GM12864 (cell line): ENCODE measurements at regions not wholly inside any gene's neighbourhood (a gene's known extent, or its start where the extent isn't known, plus 50 kb on each side); places are given as distances from the start of the nearest gene placed in this dataset.

ENCODE experiments used
- DNase-seq: peaks from one replicate; pipeline ENCODE4 v3.0.0-alpha.2; 2011; ENCODE audit warnings: low read depth
- H3K4me3 ChIP-seq: 2 replicates; pipeline ENCODE4 v1.5.1; 2011; ENCODE audit warnings: mild to moderate bottlenecking, low read depth, low read length, control low read depth
- TF ChIP-seq, protein P1 (sequence below): IDR thresholded peaks from 2 replicates; pipeline ENCODE4 v1.5.1; 2011; ENCODE audit warnings: low read depth, mild to moderate bottlenecking, moderate library complexity, low read length, control low read depth, inconsistent platforms; ENCODE audit errors: missing control alignments

DNA sequence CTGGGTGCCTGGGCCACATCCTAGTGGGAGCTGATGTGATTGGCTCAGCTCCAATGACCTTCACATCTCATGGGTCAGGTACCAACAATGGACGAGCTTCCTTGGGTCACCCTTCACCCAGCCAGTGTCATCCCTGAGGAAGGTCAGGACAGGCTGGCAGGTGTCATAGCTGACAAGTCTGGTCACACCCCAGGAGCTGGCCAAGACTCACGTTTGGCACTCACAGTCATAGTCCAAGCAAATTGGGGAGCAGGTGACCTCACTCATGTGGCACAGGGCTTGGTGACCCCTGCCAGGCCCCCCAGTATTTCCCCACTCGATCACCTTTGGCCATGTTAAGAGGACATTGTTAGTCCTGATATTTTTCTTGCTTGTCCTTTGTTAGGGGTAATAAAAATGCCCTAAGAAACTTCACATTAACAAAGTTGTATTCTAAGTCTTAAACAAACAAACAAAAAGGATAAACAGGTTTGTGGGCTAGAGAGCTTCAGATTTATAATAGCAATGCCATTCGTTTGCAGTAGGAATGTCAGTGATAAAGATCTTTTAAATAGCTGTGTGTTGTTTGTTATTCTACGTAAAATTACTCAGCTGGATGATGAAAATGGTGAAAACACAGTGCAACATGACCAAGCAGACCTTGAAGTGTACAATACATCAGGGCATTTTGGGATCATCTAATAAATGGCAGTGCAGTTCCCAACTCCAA, 79.5 kb upstream of the POMGNT2 start:
- TF ChIP-seq, protein P1, sequence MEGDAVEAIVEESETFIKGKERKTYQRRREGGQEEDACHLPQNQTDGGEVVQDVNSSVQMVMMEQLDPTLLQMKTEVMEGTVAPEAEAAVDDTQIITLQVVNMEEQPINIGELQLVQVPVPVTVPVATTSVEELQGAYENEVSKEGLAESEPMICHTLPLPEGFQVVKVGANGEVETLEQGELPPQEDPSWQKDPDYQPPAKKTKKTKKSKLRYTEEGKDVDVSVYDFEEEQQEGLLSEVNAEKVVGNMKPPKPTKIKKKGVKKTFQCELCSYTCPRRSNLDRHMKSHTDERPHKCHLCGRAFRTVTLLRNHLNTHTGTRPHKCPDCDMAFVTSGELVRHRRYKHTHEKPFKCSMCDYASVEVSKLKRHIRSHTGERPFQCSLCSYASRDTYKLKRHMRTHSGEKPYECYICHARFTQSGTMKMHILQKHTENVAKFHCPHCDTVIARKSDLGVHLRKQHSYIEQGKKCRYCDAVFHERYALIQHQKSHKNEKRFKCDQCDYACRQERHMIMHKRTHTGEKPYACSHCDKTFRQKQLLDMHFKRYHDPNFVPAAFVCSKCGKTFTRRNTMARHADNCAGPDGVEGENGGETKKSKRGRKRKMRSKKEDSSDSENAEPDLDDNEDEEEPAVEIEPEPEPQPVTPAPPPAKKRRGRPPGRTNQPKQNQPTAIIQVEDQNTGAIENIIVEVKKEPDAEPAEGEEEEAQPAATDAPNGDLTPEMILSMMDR: no peak
- no peak overlapping the region for H3K4me3 ChIP-seq
- DNase-seq: no peak

DNA sequence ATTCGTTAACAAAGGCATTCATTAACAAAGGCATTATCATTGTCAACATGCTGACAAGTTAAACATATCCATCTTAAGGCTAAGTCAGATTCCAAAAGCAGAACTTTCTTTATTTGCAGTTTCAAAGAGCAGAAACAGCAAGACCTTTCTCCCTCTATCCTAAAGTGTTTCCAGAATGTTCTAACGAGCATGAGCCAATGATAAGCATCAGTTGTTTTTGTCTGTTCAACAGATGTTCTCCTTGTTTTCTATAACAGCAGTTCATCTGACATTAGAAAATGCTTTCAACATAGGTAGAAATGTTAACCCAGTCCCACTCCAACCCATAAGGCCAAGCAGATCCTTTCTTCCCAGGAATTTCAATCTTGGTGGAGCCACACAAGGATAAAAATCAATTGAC, 77.6 kb upstream of the POMGNT2 start:
- DNase-seq: no peak
- TF ChIP-seq, protein P1: no peak
- no peak overlapping the region for H3K4me3 ChIP-seq

DNA sequence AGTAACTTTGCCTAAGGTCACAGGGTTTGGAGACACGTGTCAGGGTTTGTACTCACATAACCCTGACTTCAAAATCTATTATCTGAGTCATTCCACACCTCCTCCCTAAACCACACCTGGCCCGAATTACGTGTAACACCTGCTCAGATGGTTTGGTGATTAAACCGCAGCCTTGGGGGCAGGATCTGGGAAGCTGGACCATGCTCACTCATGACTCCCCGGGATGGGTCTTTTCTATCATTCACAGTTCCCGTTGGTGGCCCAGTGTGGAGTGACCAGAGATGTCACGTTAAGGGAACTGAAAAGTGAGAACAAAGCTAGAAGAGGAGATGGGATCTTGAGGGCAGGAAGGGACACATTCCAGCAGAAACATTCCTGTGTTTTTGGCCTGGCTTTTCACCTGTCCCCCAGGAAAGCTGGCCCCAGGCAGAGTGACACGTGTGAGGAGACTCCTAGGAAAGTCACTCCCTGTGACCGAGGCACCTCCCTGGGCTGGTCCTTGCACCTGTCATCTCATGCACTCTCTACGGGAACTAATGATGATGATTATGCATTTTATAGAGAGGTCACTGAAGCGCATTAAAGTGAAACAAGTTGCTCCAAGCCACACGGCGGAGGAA, 75.4 kb upstream of the POMGNT2 start:
- DNase-seq: peak; percentile 36
- H3K4me3 ChIP-seq: no peak overlapping the region

DNA sequence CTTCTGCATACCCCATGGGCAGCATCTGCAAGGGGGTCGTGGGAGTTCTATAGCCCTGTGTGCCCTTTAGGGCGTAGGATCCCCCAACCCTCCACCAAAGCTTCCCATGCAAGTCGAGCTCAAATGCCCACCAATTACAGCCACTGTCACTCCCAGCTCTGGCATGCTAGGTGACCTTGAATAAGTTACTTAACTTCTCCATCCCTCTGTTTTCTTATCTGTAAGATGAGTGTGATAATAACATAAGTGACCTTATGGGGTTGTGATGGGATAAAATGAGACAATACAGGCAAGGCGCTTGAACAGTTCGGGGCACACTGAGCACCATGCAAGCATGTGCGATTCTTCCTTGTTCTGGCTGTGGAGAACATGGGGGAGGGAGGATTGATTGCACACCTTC, 74.8 kb upstream of the POMGNT2 start:
- no peak overlapping the region for H3K4me3 ChIP-seq
- DNase-seq: peak; percentile 13
- TF ChIP-seq, protein P1: no peak

More for the DNA sequence above, 75.4 kb upstream of the POMGNT2 start:
- TF ChIP-seq, protein P1: no peak

DNA sequence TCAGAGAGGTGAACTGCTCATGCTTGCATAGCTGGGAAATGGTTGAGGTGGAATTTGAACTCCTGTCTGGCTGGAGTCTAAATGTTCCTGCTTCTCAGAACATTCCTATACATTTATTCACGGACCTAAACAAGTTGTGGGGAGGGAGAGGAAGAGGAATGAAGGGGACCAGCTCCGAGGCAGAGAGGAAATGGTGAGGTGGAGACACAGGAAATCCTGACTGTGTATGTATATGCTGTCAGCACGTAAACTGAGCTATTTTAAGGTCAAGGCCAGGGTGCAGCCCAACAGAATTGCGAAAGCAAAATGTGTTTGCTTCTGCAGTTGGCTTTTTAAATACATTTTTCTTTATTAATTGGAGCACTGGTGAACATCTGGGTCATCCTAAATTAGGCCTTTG, 74.1 kb upstream of the POMGNT2 start:
- no peak overlapping the region for H3K4me3 ChIP-seq
- TF ChIP-seq, protein P1: no peak
- DNase-seq: peak; percentile 36

DNA sequence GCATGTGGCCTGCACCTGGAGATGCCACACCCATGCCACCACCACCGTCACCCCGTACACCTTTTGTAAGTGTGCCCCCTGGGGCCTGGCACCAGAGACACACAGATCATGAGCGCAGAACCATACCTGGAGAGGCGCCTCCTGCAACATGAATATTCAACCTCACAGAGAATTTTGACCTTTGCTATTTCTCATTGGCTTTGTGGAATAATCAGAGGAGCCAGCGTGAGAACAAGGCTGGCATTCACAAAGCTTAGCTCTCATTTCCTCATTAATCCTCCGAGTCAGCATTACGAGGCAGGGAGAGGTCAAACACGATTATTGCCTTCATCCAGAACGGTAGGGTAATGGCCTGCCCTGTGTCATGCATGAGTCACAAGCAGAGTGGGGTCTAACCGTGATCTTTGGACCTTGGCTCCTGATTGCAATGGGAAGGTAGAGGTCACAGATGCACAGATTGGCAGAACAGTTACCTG, 73.0 kb upstream of the POMGNT2 start:
- no peak for DNase-seq
- TF ChIP-seq, protein P1: no peak
- H3K4me3 ChIP-seq: no peak overlapping the region
